SK-N-SH (cell line): ENCODE measurements at regions not wholly inside any gene's neighbourhood (a gene's known extent, or its start where the extent isn't known, plus 50 kb on each side); places are given as distances from the start of the nearest gene placed in this dataset.

Experiments used
- CTCF ChIP-seq: fragments of 200-600 bp; sonication (generic); IDR thresholded peaks from 2 replicates; pipeline ENCODE4 v1.6.1; 2017; ENCODE audit warnings: antibody characterized with exemption, mild to moderate bottlenecking, moderate library complexity
- ELF1 ChIP-seq: IDR thresholded peaks from 2 replicates; pipeline ENCODE4 v1.4.0; 2012
- FOXM1 ChIP-seq: IDR thresholded peaks from 2 replicates; pipeline ENCODE4 v1.4.0; 2012; ENCODE audit warnings: low read depth, mild to moderate bottlenecking
- NRF1 ChIP-seq: IDR thresholded peaks from 2 replicates; pipeline ENCODE4 v1.6.1; 2012; ENCODE audit warnings: low read depth, mild to moderate bottlenecking, low read length
- RAD21 ChIP-seq: IDR thresholded peaks from 2 replicates; pipeline ENCODE4 v1.6.1; 2012; ENCODE audit warnings: mild to moderate bottlenecking, low read length
- RCOR1 ChIP-seq: fragments of 150-350 bp; IDR thresholded peaks from 2 replicates; pipeline ENCODE4 v1.6.1; 2017; ENCODE audit warnings: antibody characterized with exemption, low read length
- TF ChIP-seq, protein P1 (sequence below): IDR thresholded peaks from 2 replicates; pipeline ENCODE4 v1.4.0; 2012; ENCODE audit warnings: low read depth, borderline replicate concordance

DNA sequence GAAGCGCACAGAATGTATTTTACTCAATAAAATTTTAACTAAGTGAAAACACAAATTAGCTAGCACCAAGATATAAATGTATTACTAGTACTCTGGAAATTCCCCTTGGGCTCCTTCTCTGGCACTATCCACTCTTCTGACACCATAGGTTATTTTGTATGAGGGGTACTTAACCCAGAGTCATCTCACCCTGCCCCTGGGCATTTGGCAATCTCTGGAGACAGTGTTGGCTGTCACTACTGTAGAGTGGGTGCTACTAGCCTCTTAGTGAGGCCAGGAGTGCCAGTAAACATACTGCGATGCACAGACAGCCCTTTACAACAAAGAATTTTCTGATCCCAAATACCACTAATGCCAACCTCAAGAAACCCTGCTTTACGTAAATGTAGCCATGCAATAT lies 246.3 kb upstream of the KBTBD8 start:
- no peak for TF ChIP-seq NRF1
- TF ChIP-seq FOXM1 = no peak
- TF ChIP-seq CTCF = no peak
- TF ChIP-seq ELF1 = no peak
- no peak for TF ChIP-seq RCOR1
- no peak for TF ChIP-seq RAD21
- TF ChIP-seq, protein P1, sequence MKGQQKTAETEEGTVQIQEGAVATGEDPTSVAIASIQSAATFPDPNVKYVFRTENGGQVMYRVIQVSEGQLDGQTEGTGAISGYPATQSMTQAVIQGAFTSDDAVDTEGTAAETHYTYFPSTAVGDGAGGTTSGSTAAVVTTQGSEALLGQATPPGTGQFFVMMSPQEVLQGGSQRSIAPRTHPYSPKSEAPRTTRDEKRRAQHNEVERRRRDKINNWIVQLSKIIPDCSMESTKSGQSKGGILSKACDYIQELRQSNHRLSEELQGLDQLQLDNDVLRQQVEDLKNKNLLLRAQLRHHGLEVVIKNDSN = no peak
